ENCODE measurements at regions not wholly inside any gene's neighbourhood (a gene's known extent, or its start where the extent isn't known, plus 50 kb on each side); places are given as distances from the start of the nearest gene placed in this dataset.

DNA sequence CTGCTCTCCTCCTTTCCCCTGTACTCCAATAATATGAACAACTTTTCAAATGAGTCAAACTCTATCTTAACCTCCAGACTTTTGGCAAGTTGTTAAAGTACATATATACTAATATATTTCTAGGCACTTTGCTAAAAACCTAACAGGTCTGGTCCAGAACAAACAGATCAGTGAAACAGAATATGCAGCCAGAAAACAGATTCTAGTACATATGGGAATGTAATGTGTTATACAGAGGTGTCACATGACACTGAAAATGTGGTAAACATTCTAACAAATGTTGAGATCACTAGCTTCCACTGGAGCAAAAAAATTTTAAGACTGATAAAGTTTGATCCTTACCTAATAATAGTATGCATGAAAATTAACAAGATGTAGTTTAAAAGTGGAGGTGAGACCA lies 136.9 kb downstream of the OR2K2 start:
- Histone ChIP-seq H3K27ac (ENCODE audit: low read depth, low read length) (no peak overlapping the region), H3K4me1 (ENCODE audit: insufficient read depth, low read length) (no peaks in the 10 kb centered on the region), H3K36me3 (ENCODE audit: insufficient read depth, low read length) (no peaks in the 10 kb centered on the region), H3K9me3 (ENCODE audit: control insufficient read depth in 1 of 2, low read length in 2 of 2) (no peaks in the 10 kb centered on the region), H3K4me3 (ENCODE audit: low read length in 2 of 2) (no peak overlapping the region), H3K27me3 (ENCODE audit: insufficient read depth, low read length) (no peaks in the 10 kb centered on the region)
- ChIA-PET CTCF (ENCODE audit: partially characterized antibody) (no interaction called here), POLR2A (ENCODE audit: partially characterized antibody) (no interaction called here)
- Mint-ChIP-seq H3K4me3 (no peak overlapping the region), H3K9me3 (peaks cover 0 to 17% (median 5%) of the 10 kb centered on the region in 8 donors), H3K27ac (no peak overlapping the region), H3K4me1 (no peaks in the 10 kb centered on the region), H3K27me3 (peaks cover 0 to 3% of the 10 kb centered on the region in 2 donors), H3K36me3 (no peaks in the 10 kb centered on the region)
- no peak for DNase-seq
- intact Hi-C loops (cut with micrococcal nuclease) = no loop called here

DNA sequence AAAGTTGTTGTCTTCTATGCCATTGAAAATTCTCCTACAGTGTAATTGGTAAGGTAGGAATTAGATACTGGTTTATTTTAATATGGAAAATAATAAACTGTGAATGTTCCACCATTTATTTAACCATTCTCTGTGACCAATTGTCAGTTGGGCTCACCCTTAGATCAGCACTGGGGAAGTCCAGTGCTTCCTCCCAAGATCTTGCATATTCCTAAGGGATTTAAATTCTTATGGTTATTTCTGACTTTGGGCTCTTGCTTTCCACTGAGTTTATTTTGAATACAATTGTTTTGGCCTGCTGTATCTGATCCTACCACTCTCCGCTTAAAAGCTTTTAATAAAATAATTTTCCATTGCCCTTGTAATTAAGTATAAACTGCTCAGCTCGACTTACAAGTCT lies 137.4 kb downstream of the OR2K2 start:
- DNase-seq = no peak
- H3K36me3 Mint-ChIP-seq = no peaks in the 10 kb centered on the region
- no peak overlapping the region for H3K4me3 ChIP-seq (ENCODE audit: low read length in 2 of 2)
- H3K36me3 ChIP-seq (ENCODE audit: insufficient read depth, low read length) = no peaks in the 10 kb centered on the region
- peaks cover 1 to 3% of the 10 kb centered on the region in 2 donors for H3K27me3 Mint-ChIP-seq
- no peaks in the 10 kb centered on the region for H3K27me3 ChIP-seq (ENCODE audit: insufficient read depth, low read length)
- no peak overlapping the region for H3K4me3 Mint-ChIP-seq
- intact Hi-C loops (cut with micrococcal nuclease) = no loop called here
- CTCF ChIA-PET (ENCODE audit: partially characterized antibody) = no interaction called here
- no peaks in the 10 kb centered on the region for H3K9me3 ChIP-seq (ENCODE audit: control insufficient read depth in 1 of 2, low read length in 2 of 2)
- peaks cover 0 to 15% (median 4%) of the 10 kb centered on the region in 8 donors for H3K9me3 Mint-ChIP-seq
- H3K27ac Mint-ChIP-seq = no peak overlapping the region
- POLR2A ChIA-PET (ENCODE audit: partially characterized antibody) = no interaction called here
- no peaks in the 10 kb centered on the region for H3K4me1 Mint-ChIP-seq
- no peak overlapping the region for H3K27ac ChIP-seq (ENCODE audit: low read depth, low read length)
- no peaks in the 10 kb centered on the region for H3K4me1 ChIP-seq (ENCODE audit: insufficient read depth, low read length)

DNA sequence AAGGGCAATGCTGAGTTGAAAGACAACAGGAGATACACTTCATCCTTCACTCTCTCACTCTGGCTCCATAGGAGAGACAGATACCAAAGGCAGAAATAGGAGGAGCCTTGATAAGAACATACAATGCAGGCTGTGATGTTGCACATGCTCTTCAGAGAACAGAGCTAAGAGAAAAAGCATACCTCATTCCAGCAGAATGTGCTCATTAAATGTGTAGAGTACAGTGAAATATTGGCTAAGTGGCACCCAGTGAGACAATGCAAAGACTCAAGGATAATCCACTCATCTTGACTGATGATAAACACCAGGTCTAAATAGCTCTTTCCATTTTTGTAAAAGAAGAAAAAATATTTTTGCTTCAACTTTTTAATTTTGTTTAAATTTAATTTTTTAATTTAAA lies 139.7 kb downstream of the OR2K2 start:
- POLR2A ChIA-PET (ENCODE audit: partially characterized antibody) = no interaction called here
- H3K9me3 Mint-ChIP-seq = peaks cover 0 to 10% (median 4%) of the 10 kb centered on the region in 8 donors
- intact Hi-C loops (cut with micrococcal nuclease) = no loop called here
- no peak overlapping the region for H3K4me3 ChIP-seq (ENCODE audit: low read length in 2 of 2)
- H3K36me3 ChIP-seq (ENCODE audit: insufficient read depth, low read length) = no peaks in the 10 kb centered on the region
- no peak for DNase-seq
- no peak overlapping the region for H3K4me3 Mint-ChIP-seq
- no peaks in the 10 kb centered on the region for H3K4me1 Mint-ChIP-seq
- no peaks in the 10 kb centered on the region for H3K4me1 ChIP-seq (ENCODE audit: insufficient read depth, low read length)
- H3K36me3 Mint-ChIP-seq = no peaks in the 10 kb centered on the region
- peaks cover 1 to 3% of the 10 kb centered on the region in 2 donors for H3K27me3 Mint-ChIP-seq
- CTCF ChIA-PET (ENCODE audit: partially characterized antibody) = no interaction called here
- no peaks in the 10 kb centered on the region for H3K27me3 ChIP-seq (ENCODE audit: insufficient read depth, low read length)
- H3K27ac Mint-ChIP-seq = no peak overlapping the region
- no peaks in the 10 kb centered on the region for H3K9me3 ChIP-seq (ENCODE audit: control insufficient read depth in 1 of 2, low read length in 2 of 2)
- no peak overlapping the region for H3K27ac ChIP-seq (ENCODE audit: low read depth, low read length)

DNA sequence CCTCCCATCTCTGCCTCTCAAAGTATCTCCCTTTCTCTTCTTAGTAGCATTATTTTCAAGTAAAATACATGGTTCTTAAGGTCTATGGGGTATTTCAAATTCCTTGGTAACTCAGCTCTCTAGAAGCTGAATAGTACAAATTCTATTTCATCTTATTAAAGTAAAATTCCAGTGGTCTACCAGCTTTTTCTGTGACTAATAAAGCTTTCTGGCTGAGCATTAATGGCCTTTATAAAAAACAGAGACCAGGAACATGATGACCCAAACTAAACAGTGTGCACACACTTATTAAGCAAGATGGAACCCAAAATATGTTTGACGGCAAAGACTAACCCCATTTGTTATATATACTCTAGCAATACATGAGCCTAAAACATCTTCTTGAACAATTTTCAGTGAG lies 142.6 kb downstream of the OR2K2 start:
- Mint-ChIP-seq H3K36me3 (no peaks in the 10 kb centered on the region), H3K4me3 (no peak overlapping the region), H3K27me3 (peaks cover 0 to 1% of the 10 kb centered on the region in 2 donors), H3K9me3 (peaks cover 0 to 14% (median 3%) of the 10 kb centered on the region in 8 donors), H3K27ac (no peak overlapping the region), H3K4me1 (no peaks in the 10 kb centered on the region)
- ChIA-PET CTCF (ENCODE audit: partially characterized antibody) (no interaction called here), POLR2A (ENCODE audit: partially characterized antibody) (no interaction called here)
- Histone ChIP-seq H3K4me3 (ENCODE audit: low read length in 2 of 2) (no peak overlapping the region), H3K4me1 (ENCODE audit: insufficient read depth, low read length) (no peaks in the 10 kb centered on the region), H3K9me3 (ENCODE audit: control insufficient read depth in 1 of 2, low read length in 2 of 2) (no peaks in the 10 kb centered on the region), H3K27ac (ENCODE audit: low read depth, low read length) (no peak overlapping the region), H3K27me3 (ENCODE audit: insufficient read depth, low read length) (no peaks in the 10 kb centered on the region), H3K36me3 (ENCODE audit: insufficient read depth, low read length) (no peaks in the 10 kb centered on the region)
- no peak for DNase-seq
- intact Hi-C loops (cut with micrococcal nuclease) = no loop called here

DNA sequence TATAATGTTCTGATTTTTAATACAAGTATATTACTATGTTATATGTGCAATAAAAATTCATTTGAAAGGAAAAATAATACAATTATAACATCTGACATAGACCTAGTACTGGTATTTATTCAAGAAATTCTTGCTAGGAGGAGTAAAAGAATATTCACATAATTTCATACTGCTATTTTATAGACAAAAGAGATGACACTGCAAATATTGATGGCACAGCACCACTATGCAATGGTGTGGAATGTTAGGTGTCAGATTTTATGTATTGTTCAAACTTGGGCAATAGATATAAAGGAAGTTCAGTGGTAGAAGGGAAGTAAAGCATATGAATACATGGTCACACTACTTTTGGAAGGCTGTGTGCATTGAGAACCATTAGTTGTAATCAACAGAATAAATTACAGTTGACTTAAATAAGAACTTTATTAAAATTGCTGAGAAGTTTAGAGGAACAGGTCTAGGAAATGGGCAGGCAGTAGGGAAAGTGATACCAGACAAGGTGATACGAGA lies 143.9 kb downstream of the OR2K2 start:
- no peaks in the 10 kb centered on the region for H3K36me3 ChIP-seq (ENCODE audit: insufficient read depth, low read length)
- Mint-ChIP-seq H3K27me3 (peaks cover 0 to 1% of the 10 kb centered on the region in 2 donors), H3K27ac (no peak overlapping the region), H3K4me3 (no peak overlapping the region), H3K36me3 (no peaks in the 10 kb centered on the region), H3K4me1 (no peaks in the 10 kb centered on the region), H3K9me3 (peaks cover 0 to 14% (median 3%) of the 10 kb centered on the region in 8 donors)
- POLR2A ChIA-PET (ENCODE audit: partially characterized antibody) = no interaction called here
- no peaks in the 10 kb centered on the region for H3K4me1 ChIP-seq (ENCODE audit: insufficient read depth, low read length)
- DNase-seq = no peak
- H3K9me3 ChIP-seq (ENCODE audit: control insufficient read depth in 1 of 2, low read length in 2 of 2) = no peaks in the 10 kb centered on the region
- H3K4me3 ChIP-seq (ENCODE audit: low read length in 2 of 2) = no peak overlapping the region
- CTCF ChIA-PET (ENCODE audit: partially characterized antibody) = no interaction called here
- no peaks in the 10 kb centered on the region for H3K27me3 ChIP-seq (ENCODE audit: insufficient read depth, low read length)
- intact Hi-C loops (cut with micrococcal nuclease) = no loop called here
- no peak overlapping the region for H3K27ac ChIP-seq (ENCODE audit: low read depth, low read length)

DNA sequence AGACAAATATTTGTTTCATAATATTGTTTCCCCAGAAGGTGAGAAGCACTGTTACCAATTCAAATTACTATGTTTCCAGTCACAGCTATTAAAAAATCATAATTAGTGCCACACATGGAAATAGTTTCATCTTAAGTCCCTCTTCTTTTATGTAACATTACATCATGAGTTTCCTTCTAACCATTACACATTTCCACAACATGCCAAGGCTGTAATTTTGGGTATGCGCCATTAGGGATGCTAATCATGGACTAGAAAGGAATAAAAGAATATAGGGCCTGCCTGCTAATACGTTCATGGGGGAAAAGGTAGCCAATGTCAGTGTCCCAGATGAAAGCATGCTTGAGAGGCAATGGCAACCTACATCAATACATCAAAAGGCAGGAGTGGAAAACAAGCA lies 142.5 kb upstream of the LPAR1 start:
- Histone ChIP-seq H3K27me3 (ENCODE audit: insufficient read depth, low read length) (no peaks in the 10 kb centered on the region), H3K27ac (ENCODE audit: low read depth, low read length) (no peak overlapping the region), H3K4me3 (ENCODE audit: low read length in 2 of 2) (no peak overlapping the region), H3K9me3 (ENCODE audit: control insufficient read depth in 1 of 2, low read length in 2 of 2) (no peaks in the 10 kb centered on the region), H3K4me1 (ENCODE audit: insufficient read depth, low read length) (no peaks in the 10 kb centered on the region), H3K36me3 (ENCODE audit: insufficient read depth, low read length) (no peaks in the 10 kb centered on the region)
- peaks cover 0 to 12% (median 4%) of the 10 kb centered on the region in 8 donors for H3K9me3 Mint-ChIP-seq
- peaks cover 0 to 4% of the 10 kb centered on the region in 2 donors for H3K27me3 Mint-ChIP-seq
- no peak overlapping the region for H3K27ac Mint-ChIP-seq
- ChIA-PET CTCF (ENCODE audit: partially characterized antibody) (no interaction called here), POLR2A (ENCODE audit: partially characterized antibody) (no interaction called here)
- no peak for DNase-seq
- H3K4me1 Mint-ChIP-seq = no peaks in the 10 kb centered on the region
- intact Hi-C loops (cut with micrococcal nuclease) = no loop called here
- no peak overlapping the region for H3K4me3 Mint-ChIP-seq
- no peaks in the 10 kb centered on the region for H3K36me3 Mint-ChIP-seq

DNA sequence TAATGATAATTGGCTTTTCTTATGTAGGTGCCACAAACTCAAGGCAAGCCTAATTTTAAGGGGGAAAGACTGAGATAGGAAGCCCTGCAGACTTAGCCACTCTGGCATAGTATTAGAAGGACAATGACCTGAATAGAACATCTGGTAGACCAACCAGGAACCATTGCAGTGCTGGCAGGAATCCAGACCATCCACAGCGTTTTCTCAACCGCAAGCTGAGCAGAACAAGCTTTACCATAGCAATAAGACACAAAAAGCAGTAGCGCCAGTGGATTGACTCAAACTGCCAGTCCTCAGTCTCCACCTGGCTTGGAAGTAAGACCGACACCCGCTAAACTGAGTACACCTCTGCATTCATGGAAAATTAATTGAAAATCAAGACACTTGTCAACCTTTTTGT lies 141.3 kb upstream of the LPAR1 start:
- no peaks in the 10 kb centered on the region for H3K36me3 Mint-ChIP-seq

More for the DNA sequence above, 141.3 kb upstream of the LPAR1 start:
- DNase-seq = no peak
- Histone ChIP-seq H3K27me3 (ENCODE audit: insufficient read depth, low read length) (no peaks in the 10 kb centered on the region), H3K4me3 (ENCODE audit: low read length in 2 of 2) (no peak overlapping the region), H3K27ac (ENCODE audit: low read depth, low read length) (no peak overlapping the region), H3K4me1 (ENCODE audit: insufficient read depth, low read length) (no peaks in the 10 kb centered on the region), H3K36me3 (ENCODE audit: insufficient read depth, low read length) (no peaks in the 10 kb centered on the region), H3K9me3 (ENCODE audit: control insufficient read depth in 1 of 2, low read length in 2 of 2) (no peaks in the 10 kb centered on the region)
- H3K4me1 Mint-ChIP-seq = no peaks in the 10 kb centered on the region
- ChIA-PET CTCF (ENCODE audit: partially characterized antibody) (no interaction called here), POLR2A (ENCODE audit: partially characterized antibody) (no interaction called here)
- H3K4me3 Mint-ChIP-seq = no peak overlapping the region
- peaks cover 0 to 12% (median 4%) of the 10 kb centered on the region in 8 donors for H3K9me3 Mint-ChIP-seq
- no peak overlapping the region for H3K27ac Mint-ChIP-seq
- intact Hi-C loops (cut with micrococcal nuclease) = no loop called here
- H3K27me3 Mint-ChIP-seq = peaks cover 0 to 4% of the 10 kb centered on the region in 2 donors
